Choroid plexus epithelial cell (primary cell): ENCODE measurements at regions not wholly inside any gene's neighbourhood (a gene's known extent, or its start where the extent isn't known, plus 50 kb on each side); places are given as distances from the start of the nearest gene placed in this dataset.

Experiments used
- DNase-seq: peaks from one replicate; pipeline ENCODE4 v3.0.0-alpha.2; 2010; ENCODE audit warnings: low read depth
- H3K4me3 ChIP-seq: 2 replicates; pipeline ENCODE4 v1.5.1; 2011; ENCODE audit warnings: low read depth, mild to moderate bottlenecking, control low read depth, low read length, moderate library complexity
- CTCF ChIP-seq: conservative IDR thresholded peaks from 2 replicates; pipeline ENCODE4 v1.5.1; 2011; ENCODE audit warnings: low read depth, mild to moderate bottlenecking, control low read depth, inconsistent platforms, low read length, moderate library complexity

- no peak for TF ChIP-seq CTCF
- DNase-seq: no peak
- no peak overlapping the region for H3K4me3 ChIP-seq
Measured at GRCh38 chr16:62638964-62639870, 603.0 kb upstream of the CDH8 start.

DNA sequence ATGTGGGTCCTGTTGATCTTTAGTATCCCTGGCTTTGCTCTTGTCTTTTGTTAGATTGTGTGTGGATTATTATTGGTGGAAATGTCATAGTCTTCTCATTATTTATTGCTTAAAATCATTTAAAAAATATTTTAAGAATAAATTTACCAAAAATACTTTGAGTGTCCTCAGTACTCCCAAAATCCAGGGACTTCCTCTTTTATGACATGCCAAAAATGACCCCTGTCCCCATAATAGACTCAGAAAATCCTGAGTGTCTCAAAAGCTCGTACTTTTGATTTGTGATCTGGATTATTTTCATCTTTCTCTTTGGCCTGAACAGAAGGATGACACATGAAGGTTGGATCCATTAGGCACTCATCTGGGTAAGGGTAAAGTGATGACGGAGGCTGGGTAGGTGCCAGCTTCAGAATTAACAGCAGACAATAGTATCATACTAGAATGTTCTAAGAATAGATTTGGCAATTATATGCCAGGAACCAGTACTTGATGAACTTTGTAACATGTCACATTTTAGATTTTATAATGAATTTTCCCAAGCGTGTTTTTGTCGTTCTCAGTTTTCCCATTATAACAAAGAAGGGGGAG lies 602.2 kb upstream of the CDH8 start:
- H3K4me3 ChIP-seq: no peak overlapping the region
- no peak for DNase-seq
- no peak for TF ChIP-seq CTCF

- TF ChIP-seq CTCF: no peak
- no peak for DNase-seq
- H3K4me3 ChIP-seq: no peak overlapping the region
Measured at GRCh38 chr16:62625326-62625725, 589.1 kb upstream of the CDH8 start.

DNA sequence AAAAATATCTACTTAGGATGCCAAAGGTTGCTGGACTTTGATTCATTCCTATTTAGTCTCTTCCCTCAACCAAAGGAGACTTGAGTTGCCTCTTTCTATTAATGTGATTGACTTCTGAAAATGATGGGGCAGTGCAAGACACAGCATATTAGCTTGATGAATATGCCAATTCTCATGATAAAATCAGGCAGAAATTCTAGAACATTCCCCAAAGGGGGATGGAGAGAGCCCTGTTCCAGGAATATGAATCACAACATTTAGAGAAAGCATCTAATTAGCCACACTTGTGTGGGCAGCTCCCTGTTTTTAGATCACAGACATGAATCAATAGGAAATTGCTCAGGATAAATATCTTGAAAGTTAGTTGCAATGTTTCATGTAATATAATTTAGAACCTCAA lies 584.0 kb upstream of the CDH8 start:
- TF ChIP-seq CTCF: no peak
- DNase-seq: no peak
- no peak overlapping the region for H3K4me3 ChIP-seq

DNA sequence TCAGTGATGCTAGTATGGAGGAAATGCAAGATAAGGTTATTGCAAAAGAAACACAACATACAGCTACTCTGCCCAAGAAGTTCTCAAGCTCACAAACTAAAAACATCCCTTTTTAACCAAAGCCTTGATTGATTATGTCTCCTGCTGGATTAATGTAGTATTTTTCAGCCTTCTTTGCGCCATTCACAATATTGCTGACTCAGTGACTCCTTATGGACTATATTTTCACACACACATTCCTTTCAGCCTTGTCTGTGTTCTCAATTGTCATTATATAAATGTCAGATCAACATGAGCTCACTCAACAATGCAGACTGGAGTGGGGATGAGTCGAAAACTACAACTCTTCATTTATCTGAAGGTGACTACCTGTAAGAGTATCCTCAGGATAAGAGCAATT lies 579.3 kb upstream of the CDH8 start:
- TF ChIP-seq CTCF: no peak

DNA sequence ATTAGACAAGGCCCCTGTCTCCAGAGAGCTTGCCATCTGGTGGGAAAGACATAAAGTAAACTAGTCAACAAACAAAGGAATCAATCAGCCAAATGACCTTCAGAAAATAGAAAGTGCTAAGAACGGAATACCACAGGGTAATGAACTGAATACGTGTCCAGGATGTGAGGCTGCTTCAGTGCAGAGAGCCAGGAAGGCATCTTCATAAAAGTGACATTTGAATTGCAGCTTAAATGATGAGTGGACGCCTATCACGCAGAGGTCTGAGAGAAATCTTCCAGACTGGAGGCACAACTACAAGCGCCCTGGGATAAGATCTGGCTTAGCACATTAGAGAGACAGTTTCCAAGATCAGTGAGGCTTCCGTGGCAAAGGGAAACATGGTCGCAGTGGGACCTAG lies 574.1 kb upstream of the CDH8 start:
- no peak overlapping the region for H3K4me3 ChIP-seq
- no peak for DNase-seq
- no peak for TF ChIP-seq CTCF

More for the DNA sequence above, 579.3 kb upstream of the CDH8 start:
- H3K4me3 ChIP-seq: no peak overlapping the region
- no peak for DNase-seq
